Brain microvascular endothelial cell (primary cell): ENCODE measurements at regions not wholly inside any gene's neighbourhood (a gene's known extent, or its start where the extent isn't known, plus 50 kb on each side); places are given as distances from the start of the nearest gene placed in this dataset.

Experiments
- DNase-seq: peaks from one replicate; pipeline ENCODE4 v3.0.0-alpha.2; 2020
- H3K27ac ChIP-seq: fragments of 250-450 bp; sonication (Bioruptor Pico); 2 replicates; pipeline ENCODE4 v1.5.1; 2020; ENCODE audit warnings: mild to moderate bottlenecking, moderate library complexity
- H3K27me3 ChIP-seq: fragments of 250-450 bp; sonication (Bioruptor Pico); replicated peaks from 2 replicates; pipeline ENCODE4 v1.5.1; 2020; ENCODE audit warnings: mild to moderate bottlenecking
- H3K36me3 ChIP-seq: fragments of 250-450 bp; sonication (Bioruptor Pico); replicated peaks from 2 replicates; pipeline ENCODE4 v1.5.1; 2020; ENCODE audit warnings: mild to moderate bottlenecking
- H3K4me3 ChIP-seq: 2 replicates; pipeline ENCODE4 v1.5.1; 2011; ENCODE audit warnings: low read depth, mild to moderate bottlenecking, control low read depth, low read length, moderate library complexity
- in situ Hi-C: cut with HindIII; loops from 2 replicates; pipeline ENCODE4 v1.10.0; 2017; ENCODE audit warnings: low sequenced_read_pairs, low pct_ligation_motif_present
- TF ChIP-seq, protein P1 (sequence below): IDR thresholded peaks from 2 replicates; pipeline ENCODE4 v1.5.1; 2011; ENCODE audit warnings: low read depth, mild to moderate bottlenecking, moderate library complexity, low read length, control low read depth, inconsistent platforms; ENCODE audit errors: missing control alignments

DNA sequence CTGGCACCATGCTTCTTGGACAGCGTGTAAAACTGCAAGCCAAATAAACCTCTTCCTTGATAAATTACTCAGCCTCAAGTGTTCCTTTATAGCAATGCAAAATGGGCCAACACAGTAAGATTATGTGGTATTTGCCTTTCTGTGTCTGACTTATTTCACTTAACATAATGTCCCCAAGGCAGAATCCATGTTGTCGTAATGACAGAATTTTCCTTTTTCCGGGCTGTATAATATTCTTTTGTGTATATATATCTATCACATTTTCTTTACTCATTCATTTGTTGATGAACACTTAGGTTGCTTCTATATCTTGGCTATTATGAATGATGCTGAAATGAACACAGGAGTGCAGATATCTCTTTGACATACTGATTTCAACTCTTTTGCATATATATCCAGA is 209.1 kb upstream of the PTER start:
- no peak overlapping the region for H3K4me3 ChIP-seq
- no peak for DNase-seq
- TF ChIP-seq, protein P1, sequence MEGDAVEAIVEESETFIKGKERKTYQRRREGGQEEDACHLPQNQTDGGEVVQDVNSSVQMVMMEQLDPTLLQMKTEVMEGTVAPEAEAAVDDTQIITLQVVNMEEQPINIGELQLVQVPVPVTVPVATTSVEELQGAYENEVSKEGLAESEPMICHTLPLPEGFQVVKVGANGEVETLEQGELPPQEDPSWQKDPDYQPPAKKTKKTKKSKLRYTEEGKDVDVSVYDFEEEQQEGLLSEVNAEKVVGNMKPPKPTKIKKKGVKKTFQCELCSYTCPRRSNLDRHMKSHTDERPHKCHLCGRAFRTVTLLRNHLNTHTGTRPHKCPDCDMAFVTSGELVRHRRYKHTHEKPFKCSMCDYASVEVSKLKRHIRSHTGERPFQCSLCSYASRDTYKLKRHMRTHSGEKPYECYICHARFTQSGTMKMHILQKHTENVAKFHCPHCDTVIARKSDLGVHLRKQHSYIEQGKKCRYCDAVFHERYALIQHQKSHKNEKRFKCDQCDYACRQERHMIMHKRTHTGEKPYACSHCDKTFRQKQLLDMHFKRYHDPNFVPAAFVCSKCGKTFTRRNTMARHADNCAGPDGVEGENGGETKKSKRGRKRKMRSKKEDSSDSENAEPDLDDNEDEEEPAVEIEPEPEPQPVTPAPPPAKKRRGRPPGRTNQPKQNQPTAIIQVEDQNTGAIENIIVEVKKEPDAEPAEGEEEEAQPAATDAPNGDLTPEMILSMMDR: no peak
- H3K27ac ChIP-seq: no peak overlapping the region
- in situ Hi-C loops: no loop called here
- no peaks in the 10 kb centered on the region for H3K27me3 ChIP-seq
- H3K36me3 ChIP-seq: no peaks in the 10 kb centered on the region

- H3K27me3 ChIP-seq: no peaks in the 10 kb centered on the region
- in situ Hi-C loops: no loop called here
- H3K36me3 ChIP-seq: no peaks in the 10 kb centered on the region
- TF ChIP-seq, protein P1: no peak
- no peak overlapping the region for H3K4me3 ChIP-seq
- DNase-seq: no peak
- H3K27ac ChIP-seq: no peak overlapping the region
Observed at GRCh38 chr10:16231176-16231575, 205.6 kb upstream of the PTER start.

DNA sequence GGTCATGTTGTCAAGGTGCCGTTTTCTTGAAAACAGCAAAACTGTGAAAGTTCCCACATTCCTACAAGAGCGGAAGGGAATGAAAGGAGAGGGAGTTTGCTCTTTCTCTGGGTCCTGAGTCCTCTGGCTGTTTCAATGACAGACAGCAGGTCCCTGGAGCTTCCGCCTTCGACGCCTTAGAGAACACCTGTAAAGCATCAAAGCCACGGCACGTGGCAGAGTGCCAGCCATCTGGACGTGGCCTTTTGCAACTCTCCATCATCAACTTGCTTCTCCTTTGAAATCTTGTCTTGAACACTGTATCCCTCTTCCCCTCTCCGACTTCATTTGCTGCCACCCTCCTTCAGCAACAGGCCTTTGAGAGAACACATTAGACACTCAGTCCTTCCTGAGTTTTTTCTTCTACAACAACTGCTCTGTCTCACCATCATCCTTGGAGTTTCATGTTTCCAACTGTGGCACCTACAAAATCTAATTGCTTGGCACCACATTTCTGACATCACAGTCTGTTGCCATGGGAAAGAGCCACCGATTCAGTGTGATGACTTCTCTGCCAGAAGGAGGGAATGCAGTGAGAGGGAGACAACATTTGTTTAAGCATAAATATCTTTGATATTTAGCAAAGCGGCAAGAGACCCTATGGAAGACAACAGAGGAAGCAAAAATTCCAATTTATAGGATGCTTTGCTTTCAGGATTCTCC is 204.9 kb upstream of the PTER start:
- TF ChIP-seq, protein P1: no peak
- in situ Hi-C loops: no loop called here
- no peaks in the 10 kb centered on the region for H3K27me3 ChIP-seq
- DNase-seq: no peak
- H3K36me3 ChIP-seq: no peaks in the 10 kb centered on the region
- no peak overlapping the region for H3K27ac ChIP-seq
- H3K4me3 ChIP-seq: no peak overlapping the region

GRCh38 chr10:16232441-16232840 is 204.4 kb upstream of the PTER start:
- no peak overlapping the region for H3K4me3 ChIP-seq
- in situ Hi-C loops: no loop called here
- H3K27ac ChIP-seq: no peak overlapping the region
- no peaks in the 10 kb centered on the region for H3K36me3 ChIP-seq
- TF ChIP-seq, protein P1: no peak
- H3K27me3 ChIP-seq: no peaks in the 10 kb centered on the region
- DNase-seq: no peak

GRCh38 chr10:16234916-16235315 is 201.9 kb upstream of the PTER start:
- TF ChIP-seq, protein P1: no peak
- in situ Hi-C loops: no loop called here
- no peak overlapping the region for H3K4me3 ChIP-seq

GRCh38 chr10:16242446-16242845 is 194.4 kb upstream of the PTER start:
- in situ Hi-C loops: no loop called here
- DNase-seq: no peak
- Histone ChIP-seq H3K36me3 (no peaks in the 10 kb centered on the region), H3K4me3 (no peak overlapping the region), H3K27ac (no peak overlapping the region), H3K27me3 (no peaks in the 10 kb centered on the region)
- TF ChIP-seq, protein P1: no peak

More at GRCh38 chr10:16234916-16235315, 201.9 kb upstream of the PTER start:
- no peaks in the 10 kb centered on the region for H3K36me3 ChIP-seq
- no peaks in the 10 kb centered on the region for H3K27me3 ChIP-seq
- no peak overlapping the region for H3K27ac ChIP-seq
- no peak for DNase-seq
